GM10266 (cell line): ENCODE measurements at regions not wholly inside any gene's neighbourhood (a gene's known extent, or its start where the extent isn't known, plus 50 kb on each side); places are given as distances from the start of the nearest gene placed in this dataset.
"Not testable (repeated sequence)": the region's sequence is repeated elsewhere in the genome, so short reads cannot be mapped to it uniquely, and the experiment has no call there.

Source experiments
- DNase-seq: peaks from one replicate; pipeline ENCODE4 v3.0.0; 2012; ENCODE audit errors: extremely low spot score
- TF ChIP-seq, protein P1 (sequence below): IDR thresholded peaks from 2 replicates; pipeline ENCODE4 v1.5.1; 2012; ENCODE audit warnings: mild to moderate bottlenecking, low read depth; ENCODE audit not compliant: control insufficient read depth, insufficient read depth; ENCODE audit errors: missing control alignments

DNA sequence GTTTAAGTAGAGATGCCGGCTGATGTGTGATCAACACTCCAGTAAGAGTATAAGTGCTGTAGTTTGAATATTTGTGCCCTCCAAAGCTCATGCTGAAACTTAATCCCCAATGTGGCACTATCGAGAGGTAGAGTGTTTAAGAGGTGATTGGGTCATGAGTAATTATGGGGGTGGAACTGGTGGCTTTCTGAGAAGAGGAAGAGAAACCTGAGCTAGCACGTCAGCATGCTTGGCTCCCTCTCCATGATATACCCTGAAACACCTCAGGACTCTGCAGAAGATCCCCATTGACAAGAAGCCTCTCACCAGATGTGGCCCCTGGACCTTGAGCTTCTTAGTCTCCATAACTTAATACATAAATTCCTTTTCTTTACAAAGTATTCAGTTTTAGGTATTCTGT lies 584.8 kb downstream of the TSN start:
- no peak for DNase-seq
- TF ChIP-seq, protein P1, sequence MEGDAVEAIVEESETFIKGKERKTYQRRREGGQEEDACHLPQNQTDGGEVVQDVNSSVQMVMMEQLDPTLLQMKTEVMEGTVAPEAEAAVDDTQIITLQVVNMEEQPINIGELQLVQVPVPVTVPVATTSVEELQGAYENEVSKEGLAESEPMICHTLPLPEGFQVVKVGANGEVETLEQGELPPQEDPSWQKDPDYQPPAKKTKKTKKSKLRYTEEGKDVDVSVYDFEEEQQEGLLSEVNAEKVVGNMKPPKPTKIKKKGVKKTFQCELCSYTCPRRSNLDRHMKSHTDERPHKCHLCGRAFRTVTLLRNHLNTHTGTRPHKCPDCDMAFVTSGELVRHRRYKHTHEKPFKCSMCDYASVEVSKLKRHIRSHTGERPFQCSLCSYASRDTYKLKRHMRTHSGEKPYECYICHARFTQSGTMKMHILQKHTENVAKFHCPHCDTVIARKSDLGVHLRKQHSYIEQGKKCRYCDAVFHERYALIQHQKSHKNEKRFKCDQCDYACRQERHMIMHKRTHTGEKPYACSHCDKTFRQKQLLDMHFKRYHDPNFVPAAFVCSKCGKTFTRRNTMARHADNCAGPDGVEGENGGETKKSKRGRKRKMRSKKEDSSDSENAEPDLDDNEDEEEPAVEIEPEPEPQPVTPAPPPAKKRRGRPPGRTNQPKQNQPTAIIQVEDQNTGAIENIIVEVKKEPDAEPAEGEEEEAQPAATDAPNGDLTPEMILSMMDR, result no peak

DNA sequence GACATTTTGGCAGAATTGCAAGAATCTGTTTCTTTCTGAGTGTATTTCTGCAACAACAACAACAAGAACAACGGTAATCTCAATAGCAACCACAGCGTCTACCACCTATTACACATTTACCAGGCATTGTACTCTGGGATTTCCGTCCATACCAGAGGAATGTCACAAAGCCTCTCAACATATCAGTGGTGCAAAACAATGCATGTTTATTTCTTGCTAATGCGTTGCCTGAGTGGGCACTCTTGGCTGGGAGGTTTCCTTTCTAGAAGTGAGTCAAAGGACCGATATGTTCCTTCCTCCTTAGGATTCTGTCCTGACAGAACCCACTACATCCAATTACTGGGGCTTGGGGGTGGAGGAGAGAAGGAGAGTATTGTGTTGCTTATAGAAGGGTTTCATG lies 585.6 kb downstream of the TSN start:
- TF ChIP-seq, protein P1, result no peak
- DNase-seq, result no peak

DNA sequence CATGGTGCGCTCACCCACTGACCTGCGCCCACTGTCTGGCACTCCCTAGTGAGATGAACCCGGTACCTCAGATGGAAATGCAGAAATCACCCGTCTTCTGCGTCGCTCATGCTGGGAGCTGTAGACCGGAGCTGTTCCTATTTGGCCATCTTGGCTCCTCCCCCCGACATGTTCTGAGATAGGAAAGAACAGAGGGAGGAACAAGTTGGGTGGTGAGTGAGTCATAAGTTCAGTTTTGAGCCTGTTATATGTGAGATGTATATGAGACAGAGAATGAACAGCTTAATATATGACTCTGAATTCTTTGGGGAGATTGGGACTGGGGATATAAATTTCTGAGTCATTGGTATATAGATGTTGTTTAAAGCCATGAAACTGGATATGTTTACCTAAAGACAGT lies 596.7 kb downstream of the TSN start:
- not testable (repeated sequence) for DNase-seq

DNA sequence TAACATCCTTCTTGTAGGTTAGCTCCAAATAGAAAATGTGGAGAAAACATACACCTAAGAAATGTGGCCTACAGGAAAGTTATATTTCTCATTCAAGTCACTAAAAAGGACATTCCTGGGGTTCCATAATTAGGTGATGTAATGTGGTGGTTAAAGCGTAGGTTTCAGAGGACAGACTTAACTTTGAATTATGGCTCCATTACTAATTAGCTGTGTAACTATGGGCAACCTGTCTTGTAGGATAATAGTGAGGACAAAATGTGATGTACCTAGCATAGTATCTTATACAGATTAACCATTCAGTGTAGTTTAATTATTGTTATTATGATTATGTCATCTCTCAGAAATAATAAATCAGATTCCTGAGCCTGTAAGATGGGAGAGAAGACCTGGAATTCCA lies 602.5 kb downstream of the TSN start:
- TF ChIP-seq, protein P1, result no peak
- DNase-seq, result no peak

- TF ChIP-seq, protein P1, result no peak
- no peak for DNase-seq
Observed at GRCh38 chr2:122358729-122359128, 603.3 kb downstream of the TSN start.

DNA sequence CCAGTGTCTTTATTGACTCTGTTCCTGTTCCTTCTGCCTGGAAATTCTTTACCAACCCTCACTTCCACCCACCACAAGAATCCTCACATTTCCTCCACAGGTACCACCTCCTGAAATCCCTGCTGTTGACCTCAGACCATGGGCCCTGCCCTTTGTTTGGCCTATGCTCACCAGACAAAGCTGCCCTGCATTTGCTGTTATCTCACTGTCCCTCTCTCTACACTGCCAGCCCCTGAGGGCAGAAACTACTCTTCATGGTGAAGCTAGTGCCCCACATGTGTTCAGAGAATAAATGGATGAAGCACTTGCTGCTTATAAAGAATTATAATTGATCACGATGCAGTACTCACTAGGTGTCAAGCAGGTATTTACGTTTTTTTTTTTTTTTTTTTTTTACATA lies 608.4 kb downstream of the TSN start:
- DNase-seq, result no peak
- TF ChIP-seq, protein P1, result no peak

DNA sequence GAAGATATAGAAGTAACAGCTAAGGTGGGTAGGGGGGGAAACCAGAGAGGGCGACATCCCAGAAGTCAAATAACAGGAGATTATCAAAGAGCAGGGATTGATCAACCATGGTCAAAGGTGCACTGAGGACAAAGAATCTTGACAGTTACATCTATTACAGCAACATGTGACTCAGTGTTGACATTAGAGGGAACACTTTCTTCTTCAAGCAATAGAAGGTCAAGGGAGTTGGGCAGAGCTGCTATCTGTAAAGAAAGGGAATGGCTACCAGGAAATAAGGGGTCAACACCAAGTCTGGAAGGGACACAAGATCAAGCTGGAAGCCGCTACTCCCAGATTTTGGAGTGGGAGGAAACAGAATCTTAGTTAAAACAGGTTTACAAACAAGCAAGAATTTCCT lies 611.0 kb downstream of the TSN start:
- no peak for DNase-seq
- TF ChIP-seq, protein P1, result no peak

DNA sequence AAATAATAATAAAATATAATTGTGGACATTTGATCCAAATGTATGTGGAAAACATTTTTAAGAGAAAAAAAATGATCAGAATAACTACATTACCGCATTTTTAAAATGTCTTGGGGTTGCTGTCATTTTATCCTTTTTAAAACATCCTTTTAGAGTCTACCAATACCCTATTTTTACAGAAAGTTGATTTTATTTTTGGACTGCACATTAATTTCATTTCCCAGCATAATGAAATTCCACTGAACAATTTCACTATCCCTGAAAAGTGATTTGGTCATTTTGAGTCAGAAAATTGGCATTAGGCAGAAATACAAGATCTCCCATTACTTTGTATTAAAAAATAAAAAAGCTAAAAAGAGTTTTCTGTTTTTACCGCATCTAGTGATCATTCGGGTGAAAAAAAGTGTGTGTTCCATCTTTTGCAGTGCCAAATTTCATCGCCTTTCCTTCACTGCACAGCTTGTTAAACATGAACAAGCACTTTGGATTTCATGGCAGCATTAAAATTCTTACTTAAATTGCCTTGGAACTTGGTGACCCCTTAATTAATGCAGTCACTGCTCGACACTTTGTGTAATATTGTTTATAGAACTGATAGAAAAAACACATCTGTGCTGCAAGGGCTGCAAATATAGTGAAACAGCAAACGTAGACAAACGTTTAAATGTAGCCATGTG lies 611.7 kb downstream of the TSN start:
- no peak for DNase-seq
- TF ChIP-seq, protein P1, result no peak
